ENCODE measurements at regions not wholly inside any gene's neighbourhood (a gene's known extent, or its start where the extent isn't known, plus 50 kb on each side); places are given as distances from the start of the nearest gene placed in this dataset.

GRCh38 chr2:67272195-67272594 lies 124.9 kb upstream of the ETAA1 start:
- Histone ChIP-seq H3K79me2 (ENCODE audit: control insufficient read depth, low read length) (no peaks in the 10 kb centered on the region), H3K4me3 (ENCODE audit: low read length) (no peak overlapping the region), H3K27me3 (ENCODE audit: control insufficient read depth, low read length) (no peaks in the 10 kb centered on the region), H3K9me2 (replicated peaks; ENCODE audit: control insufficient read depth, low read length) (no peaks in the 10 kb centered on the region), H3K9me3 (ENCODE audit: control insufficient read depth, insufficient read depth, low read length) (no peaks in the 10 kb centered on the region), H3K27ac (ENCODE audit: low read depth, low read length) (no peak overlapping the region), H3K4me1 (ENCODE audit: control insufficient read depth, low read length) (no peaks in the 10 kb centered on the region), H3F3A (ENCODE audit: control insufficient read depth, insufficient read depth) (no peaks in the 10 kb centered on the region), H4K20me1 (ENCODE audit: control insufficient read depth, insufficient read depth, low read depth, low read length) (no peaks in the 10 kb centered on the region), H3K4me2 (ENCODE audit: low read length) (no peak overlapping the region), H3K36me3 (ENCODE audit: control insufficient read depth, low read length) (no peaks in the 10 kb centered on the region)
- no peak for TF ChIP-seq EZH2phosphoT487 (IDR thresholded peaks at IDR 0.05; ENCODE audit: borderline replicate concordance, low read length)
- TF ChIP-seq, protein P1, sequence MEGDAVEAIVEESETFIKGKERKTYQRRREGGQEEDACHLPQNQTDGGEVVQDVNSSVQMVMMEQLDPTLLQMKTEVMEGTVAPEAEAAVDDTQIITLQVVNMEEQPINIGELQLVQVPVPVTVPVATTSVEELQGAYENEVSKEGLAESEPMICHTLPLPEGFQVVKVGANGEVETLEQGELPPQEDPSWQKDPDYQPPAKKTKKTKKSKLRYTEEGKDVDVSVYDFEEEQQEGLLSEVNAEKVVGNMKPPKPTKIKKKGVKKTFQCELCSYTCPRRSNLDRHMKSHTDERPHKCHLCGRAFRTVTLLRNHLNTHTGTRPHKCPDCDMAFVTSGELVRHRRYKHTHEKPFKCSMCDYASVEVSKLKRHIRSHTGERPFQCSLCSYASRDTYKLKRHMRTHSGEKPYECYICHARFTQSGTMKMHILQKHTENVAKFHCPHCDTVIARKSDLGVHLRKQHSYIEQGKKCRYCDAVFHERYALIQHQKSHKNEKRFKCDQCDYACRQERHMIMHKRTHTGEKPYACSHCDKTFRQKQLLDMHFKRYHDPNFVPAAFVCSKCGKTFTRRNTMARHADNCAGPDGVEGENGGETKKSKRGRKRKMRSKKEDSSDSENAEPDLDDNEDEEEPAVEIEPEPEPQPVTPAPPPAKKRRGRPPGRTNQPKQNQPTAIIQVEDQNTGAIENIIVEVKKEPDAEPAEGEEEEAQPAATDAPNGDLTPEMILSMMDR (IDR thresholded peaks at IDR 0.05; ENCODE audit: low read depth, low read length, poor library complexity, severe bottlenecking): no peak

GRCh38 chr2:67277450-67277849 lies 119.7 kb upstream of the ETAA1 start:
- Histone ChIP-seq H3K4me2 (ENCODE audit: low read length) (no peak overlapping the region), H3K27ac (ENCODE audit: low read depth, low read length) (no peak overlapping the region), H4K20me1 (ENCODE audit: control insufficient read depth, insufficient read depth, low read depth, low read length) (no peaks in the 10 kb centered on the region), H3K4me1 (ENCODE audit: control insufficient read depth, low read length) (no peaks in the 10 kb centered on the region), H3K27me3 (ENCODE audit: control insufficient read depth, low read length) (no peaks in the 10 kb centered on the region), H3K79me2 (ENCODE audit: control insufficient read depth, low read length) (no peaks in the 10 kb centered on the region), H3K36me3 (ENCODE audit: control insufficient read depth, low read length) (no peaks in the 10 kb centered on the region), H3K9me2 (replicated peaks; ENCODE audit: control insufficient read depth, low read length) (no peaks in the 10 kb centered on the region), H3K9me3 (ENCODE audit: control insufficient read depth, insufficient read depth, low read length) (no peaks in the 10 kb centered on the region), H3K4me3 (ENCODE audit: low read length) (no peak overlapping the region), H3F3A (ENCODE audit: control insufficient read depth, insufficient read depth) (no peaks in the 10 kb centered on the region)
- TF ChIP-seq EZH2phosphoT487 (IDR thresholded peaks at IDR 0.05; ENCODE audit: borderline replicate concordance, low read length): no peak
- TF ChIP-seq, protein P1 (IDR thresholded peaks at IDR 0.05; ENCODE audit: low read depth, low read length, poor library complexity, severe bottlenecking): no peak

DNA sequence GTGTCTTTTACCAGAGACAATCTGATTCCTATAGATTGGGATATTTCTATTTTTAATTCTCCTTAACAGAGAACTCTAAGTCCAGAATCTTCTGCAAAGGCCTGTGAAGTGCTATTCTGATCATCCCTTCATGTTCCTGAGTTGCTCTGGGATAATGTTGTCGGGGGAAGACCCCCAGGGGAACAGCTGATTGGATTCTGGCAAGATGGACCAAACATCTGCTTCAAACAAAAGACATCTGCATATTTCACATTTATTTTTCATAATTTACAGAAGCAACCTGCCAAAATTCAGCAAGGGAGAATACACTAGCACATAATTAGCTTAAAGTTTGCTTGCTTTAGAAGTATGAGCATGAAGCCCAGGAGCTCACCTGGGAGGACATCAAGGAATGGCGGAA lies 116.0 kb upstream of the ETAA1 start:
- Histone ChIP-seq H3K36me3 (ENCODE audit: control insufficient read depth, low read length) (no peaks in the 10 kb centered on the region), H3K27me3 (ENCODE audit: control insufficient read depth, low read length) (no peaks in the 10 kb centered on the region), H3K27ac (ENCODE audit: low read depth, low read length) (no peak overlapping the region), H3K4me3 (ENCODE audit: low read length) (no peak overlapping the region), H3K79me2 (ENCODE audit: control insufficient read depth, low read length) (no peaks in the 10 kb centered on the region), H4K20me1 (ENCODE audit: control insufficient read depth, insufficient read depth, low read depth, low read length) (no peaks in the 10 kb centered on the region), H3K4me1 (ENCODE audit: control insufficient read depth, low read length) (no peaks in the 10 kb centered on the region), H3K9me2 (replicated peaks; ENCODE audit: control insufficient read depth, low read length) (no peaks in the 10 kb centered on the region), H3K4me2 (ENCODE audit: low read length) (no peak overlapping the region), H3K9me3 (ENCODE audit: control insufficient read depth, insufficient read depth, low read length) (no peaks in the 10 kb centered on the region), H3F3A (ENCODE audit: control insufficient read depth, insufficient read depth) (no peaks in the 10 kb centered on the region)
- TF ChIP-seq, protein P1 (IDR thresholded peaks at IDR 0.05; ENCODE audit: low read depth, low read length, poor library complexity, severe bottlenecking): no peak
- no peak for TF ChIP-seq EZH2phosphoT487 (IDR thresholded peaks at IDR 0.05; ENCODE audit: borderline replicate concordance, low read length)

GRCh38 chr2:67283641-67284040 lies 113.5 kb upstream of the ETAA1 start:
- Histone ChIP-seq H4K20me1 (ENCODE audit: control insufficient read depth, insufficient read depth, low read depth, low read length) (no peaks in the 10 kb centered on the region), H3K4me3 (ENCODE audit: low read length) (no peak overlapping the region), H3K4me1 (ENCODE audit: control insufficient read depth, low read length) (no peaks in the 10 kb centered on the region), H3K79me2 (ENCODE audit: control insufficient read depth, low read length) (no peaks in the 10 kb centered on the region), H3K9me3 (ENCODE audit: control insufficient read depth, insufficient read depth, low read length) (no peaks in the 10 kb centered on the region), H3K4me2 (ENCODE audit: low read length) (no peak overlapping the region), H3K27me3 (ENCODE audit: control insufficient read depth, low read length) (no peaks in the 10 kb centered on the region), H3F3A (ENCODE audit: control insufficient read depth, insufficient read depth) (no peaks in the 10 kb centered on the region), H3K9me2 (replicated peaks; ENCODE audit: control insufficient read depth, low read length) (no peaks in the 10 kb centered on the region), H3K36me3 (ENCODE audit: control insufficient read depth, low read length) (no peaks in the 10 kb centered on the region), H3K27ac (ENCODE audit: low read depth, low read length) (no peak overlapping the region)
- TF ChIP-seq, protein P1 (IDR thresholded peaks at IDR 0.05; ENCODE audit: low read depth, low read length, poor library complexity, severe bottlenecking): no peak
- no peak for TF ChIP-seq EZH2phosphoT487 (IDR thresholded peaks at IDR 0.05; ENCODE audit: borderline replicate concordance, low read length)
